Mesenchymal stem cell (in vitro differentiated cells and primary cell): ENCODE measurements at regions not wholly inside any gene's neighbourhood (a gene's known extent, or its start where the extent isn't known, plus 50 kb on each side); places are given as distances from the start of the nearest gene placed in this dataset.

Source experiments
- DNase-seq: peaks from one replicate; pipeline ENCODE4 v3.0.0-alpha.2; 2013
- H2AFZ ChIP-seq: one replicate; pipeline ENCODE4 v1.6.1; 2013; ENCODE audit warnings: low read depth, mild to moderate bottlenecking, control low read depth, inconsistent platforms, low read length, moderate library complexity
- H2AK5ac ChIP-seq: 2 replicates; pipeline ENCODE4 v1.6.1; 2013; ENCODE audit warnings: low read length, moderate library complexity, mild to moderate bottlenecking, inconsistent platforms; ENCODE audit not compliant: severe bottlenecking
- H2BK120ac ChIP-seq: one replicate; pipeline ENCODE4 v1.6.1; 2013; ENCODE audit warnings: low read depth, mild to moderate bottlenecking, inconsistent platforms, low read length, moderate library complexity
- H2BK12ac ChIP-seq, 2 experiments: one replicate each; pipeline ENCODE4 v1.6.1; 2013; ENCODE audit warnings: inconsistent platforms in 2 of 2, low read length in 2 of 2, mild to moderate bottlenecking in 2 of 2, moderate library complexity in 2 of 2, control low read depth in 1 of 2
- H2BK15ac ChIP-seq: one replicate; pipeline ENCODE4 v1.6.1; 2013; ENCODE audit warnings: mild to moderate bottlenecking, low read depth, inconsistent platforms; ENCODE audit not compliant: poor library complexity, severe bottlenecking
- H2BK5ac ChIP-seq: 2 replicates; pipeline ENCODE4 v1.6.1; 2013; ENCODE audit warnings: low read depth, mild to moderate bottlenecking, low read length, control low read depth, inconsistent platforms; ENCODE audit not compliant: poor library complexity, severe bottlenecking
- H3K14ac ChIP-seq, 2 experiments: one replicate each; pipeline ENCODE4 v1.6.1; 2013; ENCODE audit warnings: inconsistent platforms in 2 of 2, low read length in 2 of 2, control low read depth in 1 of 2, mild to moderate bottlenecking in 1 of 2, moderate library complexity in 1 of 2
- H3K18ac ChIP-seq, 2 experiments: one replicate each; pipeline ENCODE4 v1.6.1; 2013; ENCODE audit warnings: inconsistent platforms in 2 of 2, low read length in 2 of 2, control low read depth in 1 of 2, low read depth in 1 of 2, mild to moderate bottlenecking in 1 of 2
- H3K23ac ChIP-seq, 2 experiments: one replicate each; pipeline ENCODE4 v1.6.1; 2013; ENCODE audit warnings: inconsistent platforms in 2 of 2, low read length in 2 of 2, mild to moderate bottlenecking in 2 of 2, moderate library complexity in 2 of 2, control low read depth in 1 of 2
- H3K27ac ChIP-seq: 2 replicates; pipeline ENCODE4 v1.5.1; 2013; ENCODE audit warnings: mild to moderate bottlenecking, moderate library complexity, low read length, control low read depth, inconsistent platforms; ENCODE audit not compliant: poor library complexity, severe bottlenecking
- H3K27me3 ChIP-seq, 2 experiments: 2 replicates each; pipeline versions ENCODE4 v1.6.1 to v1.7.0; 2013; ENCODE audit warnings: low read length in 2 of 2, mild to moderate bottlenecking in 2 of 2, moderate library complexity in 2 of 2, control low read depth in 1 of 2, inconsistent platforms in 1 of 2; ENCODE audit not compliant: control insufficient read depth in 1 of 2, insufficient read depth in 1 of 2
- H3K36me3 ChIP-seq, 2 experiments: 2 replicates each; pipeline versions ENCODE4 v1.6.1 to v1.7.0; 2013; ENCODE audit warnings: low read length in 2 of 2, control low read depth in 1 of 2, inconsistent platforms in 1 of 2, low read depth in 1 of 2, mild to moderate bottlenecking in 1 of 2; ENCODE audit not compliant: insufficient read depth in 2 of 2, control insufficient read depth in 1 of 2
- H3K4ac ChIP-seq, 2 experiments: one replicate each; pipeline ENCODE4 v1.6.1; 2013; ENCODE audit warnings: inconsistent platforms in 2 of 2, low read length in 2 of 2, mild to moderate bottlenecking in 2 of 2, moderate library complexity in 2 of 2, control low read depth in 1 of 2, low read depth in 1 of 2
- H3K4me1 ChIP-seq: 2 replicates; pipeline ENCODE4 v1.6.1; 2013; ENCODE audit warnings: low read depth, low read length, control low read depth; ENCODE audit not compliant: control insufficient read depth, insufficient read depth
- H3K4me2 ChIP-seq: 2 replicates; pipeline ENCODE4 v1.6.1; 2013; ENCODE audit warnings: low read length, mild to moderate bottlenecking, inconsistent platforms; ENCODE audit not compliant: poor library complexity, severe bottlenecking
- H3K4me3 ChIP-seq, 2 experiments: 2 replicates each; pipeline versions ENCODE4 v1.5.1 to v1.7.0; 2013; ENCODE audit warnings: low read length in 2 of 2, mild to moderate bottlenecking in 2 of 2, control low read depth in 1 of 2, low read depth in 1 of 2; ENCODE audit not compliant: insufficient read depth in 1 of 2
- H3K79me1 ChIP-seq: replicated peaks from 2 replicates; pipeline ENCODE4 v1.6.1; 2013; ENCODE audit warnings: mild to moderate bottlenecking, control low read depth, low read length, inconsistent platforms; ENCODE audit not compliant: poor library complexity, severe bottlenecking
- H3K9ac ChIP-seq: 2 replicates; pipeline ENCODE4 v1.7.0; 2013; ENCODE audit warnings: mild to moderate bottlenecking, low read length, moderate library complexity
- H3K9me3 ChIP-seq: 2 replicates; pipeline ENCODE4 v1.7.0; 2013; ENCODE audit warnings: mild to moderate bottlenecking, low read length; ENCODE audit not compliant: control insufficient read depth
- H4K8ac ChIP-seq: one replicate; pipeline ENCODE4 v1.6.1; 2013; ENCODE audit warnings: inconsistent platforms, mild to moderate bottlenecking, low read length, moderate library complexity
- H4K91ac ChIP-seq: one replicate; pipeline ENCODE4 v1.6.1; 2013; ENCODE audit warnings: mild to moderate bottlenecking, low read length, inconsistent platforms
- WGBS: methylation state at CpG from one replicate; pipeline ENCODE4 v1.1.7; 2013; ENCODE audit warnings: mixed read lengths; 5-methylcytosine and 5-hydroxymethylcytosine counted together

GRCh38 chr15:96125721-96126415 is 204.6 kb upstream of the NR2F2 start:
- 65% methylated on average over 2 of the region's 5 CpGs for WGBS
- no peak overlapping the region for H3K9ac ChIP-seq
- no peak overlapping the region for H3K4me3 ChIP-seq
- H4K8ac ChIP-seq, result no peak overlapping the region
- H3K9me3 ChIP-seq, result no peaks in the 10 kb centered on the region
- no peak overlapping the region for H3K14ac ChIP-seq
- no peak overlapping the region for H2BK120ac ChIP-seq
- no peak overlapping the region for H2BK5ac ChIP-seq
- H3K18ac ChIP-seq, result no peak overlapping the region
- H3K4me2 ChIP-seq, result no peak overlapping the region
- no peak overlapping the region for H3K23ac ChIP-seq
- peaks cover 0 to 4% of the 10 kb centered on the region in 2 experiments for H3K36me3 ChIP-seq
- no peak overlapping the region for H2AFZ ChIP-seq
- no peak overlapping the region for H2AK5ac ChIP-seq
- no peak overlapping the region for H3K4ac ChIP-seq
- H3K27ac ChIP-seq, result no peak overlapping the region
- H3K27me3 ChIP-seq, result no peaks in the 10 kb centered on the region
- H3K4me1 ChIP-seq, result peaks cover 3% of the 10 kb centered on the region
- H4K91ac ChIP-seq, result no peak overlapping the region
- H3K79me1 ChIP-seq, result no peaks in the 10 kb centered on the region
- H2BK15ac ChIP-seq, result no peak overlapping the region
- H2BK12ac ChIP-seq, result no peak overlapping the region
- peak; percentile 14 for DNase-seq

GRCh38 chr15:96126859-96127258 is 203.6 kb upstream of the NR2F2 start:
- H3K4me1 ChIP-seq, result peaks cover 3% of the 10 kb centered on the region
- no peaks in the 10 kb centered on the region for H3K27me3 ChIP-seq
- H3K27ac ChIP-seq, result no peak overlapping the region
- peak overlapping the region; percentile 27 for H2AK5ac ChIP-seq
- DNase-seq, result no peak
- no peaks in the 10 kb centered on the region for H3K79me1 ChIP-seq
- H3K4ac ChIP-seq, result no peak overlapping the region
- no peak overlapping the region for H2BK12ac ChIP-seq
- no peak overlapping the region for H2AFZ ChIP-seq
- no peak overlapping the region for H3K4me2 ChIP-seq
- no peak overlapping the region for H3K14ac ChIP-seq
- no peak overlapping the region for H2BK120ac ChIP-seq
- 94% methylated on average over 5 of the region's 5 CpGs for WGBS
- no peak overlapping the region for H3K9ac ChIP-seq
- H3K36me3 ChIP-seq, result peaks cover 0 to 4% of the 10 kb centered on the region in 2 experiments
- no peak overlapping the region for H4K8ac ChIP-seq
- H3K18ac ChIP-seq, result peak overlapping the region in 1 of 2 experiments; percentile 35
- H3K23ac ChIP-seq, result no peak overlapping the region
- no peak overlapping the region for H3K4me3 ChIP-seq
- H2BK5ac ChIP-seq, result no peak overlapping the region
- no peak overlapping the region for H2BK15ac ChIP-seq
- no peaks in the 10 kb centered on the region for H3K9me3 ChIP-seq
- peak overlapping the region; percentile 44 for H4K91ac ChIP-seq

- Histone ChIP-seq H3K4me2 (no peak overlapping the region), H3K23ac (no peak overlapping the region), H3K9ac (no peak overlapping the region), H3K4me1 (no peaks in the 10 kb centered on the region), H3K27ac (no peak overlapping the region), H3K79me1 (no peaks in the 10 kb centered on the region), H2BK120ac (no peak overlapping the region), H3K4ac (no peak overlapping the region), H2BK12ac (no peak overlapping the region), H3K36me3 (no peaks in the 10 kb centered on the region), H2BK5ac (no peak overlapping the region), H4K8ac (no peak overlapping the region), H2BK15ac (no peak overlapping the region), H4K91ac (no peak overlapping the region), H2AK5ac (no peak overlapping the region), H3K9me3 (no peaks in the 10 kb centered on the region), H3K4me3 (no peak overlapping the region), H3K27me3 (no peaks in the 10 kb centered on the region), H3K14ac (no peak overlapping the region), H3K18ac (no peak overlapping the region), H2AFZ (no peak overlapping the region)
- 41% methylated on average over 1 of the region's 1 CpG for WGBS
- no peak for DNase-seq
Observed at GRCh38 chr15:96130734-96131133, 199.8 kb upstream of the NR2F2 start.

- Histone ChIP-seq H3K9ac (no peak overlapping the region), H2BK5ac (no peak overlapping the region), H2AK5ac (no peak overlapping the region), H3K23ac (no peak overlapping the region), H4K8ac (no peak overlapping the region), H3K4me1 (no peaks in the 10 kb centered on the region), H3K79me1 (no peaks in the 10 kb centered on the region), H3K18ac (no peak overlapping the region), H3K14ac (no peak overlapping the region), H3K27me3 (no peaks in the 10 kb centered on the region), H2AFZ (no peak overlapping the region), H3K9me3 (no peaks in the 10 kb centered on the region), H3K4me2 (no peak overlapping the region), H3K4ac (no peak overlapping the region), H2BK120ac (no peak overlapping the region), H3K4me3 (no peak overlapping the region), H3K36me3 (no peaks in the 10 kb centered on the region), H2BK12ac (no peak overlapping the region), H4K91ac (no peak overlapping the region), H2BK15ac (no peak overlapping the region), H3K27ac (no peak overlapping the region)
- no CpG with 5 or more reads among the region's 1 CpG for WGBS
- DNase-seq, result no peak
Observed at GRCh38 chr15:96132126-96132525, 198.4 kb upstream of the NR2F2 start.
